CD4-positive, alpha-beta T cell (primary cell): ENCODE measurements at regions not wholly inside any gene's neighbourhood (a gene's known extent, or its start where the extent isn't known, plus 50 kb on each side); places are given as distances from the start of the nearest gene placed in this dataset.

Experiments used
- ATAC-seq: fragments of 200-7000 bp; cut with Tn5 transposase; one replicate; pipeline ENCODE4 v1.10.0; 2022; ENCODE audit warnings: mild to moderate bottlenecking; ENCODE audit not compliant: poor library complexity
- CTCF ChIA-PET: fragments of 350-600 bp; sonication (Branson Sonifier 250); formaldehyde crosslinking; loops from one replicate; lab custom pipeline; 2021; ENCODE audit warnings: antibody characterized with exemption, inconsistent platforms; lab: Charles Lee
- POLR2A ChIA-PET: fragments of 350-600 bp; sonication (Branson Sonifier 250); formaldehyde crosslinking; loops from one replicate; lab custom pipeline; 2021; ENCODE audit warnings: antibody characterized with exemption, inconsistent platforms; lab: Charles Lee
- DNase-seq, 14 experiments: peaks; one replicate each; pipeline ENCODE4 v3.0.0-alpha.2; 2013 to 2020; ENCODE audit warnings: mixed read lengths in 2 of 14
- H3K27ac ChIP-seq, 2 donors: one replicate each; pipeline versions ENCODE4 v1.5.1 to v1.7.0; 2013; ENCODE audit warnings: low read length in 2 of 2, low read depth in 1 of 2, mild to moderate bottlenecking in 1 of 2
- H3K27me3 ChIP-seq, 2 experiments: 1 replicate in 1 of 2; 2 replicates in 1 of 2; pipeline versions ENCODE4 v1.6.1 to v1.7.0; 2013; ENCODE audit warnings: low read length in 2 of 2, control low read depth in 1 of 2, mild to moderate bottlenecking in 1 of 2, moderate library complexity in 1 of 2; ENCODE audit not compliant: insufficient read depth in 2 of 2, control insufficient read depth in 1 of 2
- H3K36me3 ChIP-seq: one replicate; pipeline ENCODE4 v1.6.1; 2013; ENCODE audit warnings: low read length, control low read depth; ENCODE audit not compliant: insufficient read depth
- H3K4me1 ChIP-seq: one replicate; pipeline ENCODE4 v1.6.1; 2013; ENCODE audit warnings: low read length, control low read depth; ENCODE audit not compliant: insufficient read depth
- H3K4me3 ChIP-seq: one replicate; pipeline ENCODE4 v1.5.1; 2013; ENCODE audit warnings: mild to moderate bottlenecking, low read length, moderate library complexity
- H3K9me3 ChIP-seq, 2 experiments: 1 replicate in 1 of 2; 2 replicates in 1 of 2; pipeline versions ENCODE4 v1.6.1 to v1.7.0; 2013; ENCODE audit warnings: low read length in 2 of 2, mild to moderate bottlenecking in 2 of 2, control low read depth in 1 of 2, moderate library complexity in 1 of 2; ENCODE audit not compliant: control insufficient read depth in 1 of 2, insufficient read depth in 1 of 2
- H3K27ac Mint-ChIP-seq: one replicate; pipeline ENCODE4 v1.8.0; 2020; ENCODE audit warnings: mixed read lengths
- H3K27me3 Mint-ChIP-seq: one replicate; pipeline ENCODE4 v1.8.0; 2021; ENCODE audit warnings: mixed read lengths
- H3K36me3 Mint-ChIP-seq: one replicate; pipeline ENCODE4 v1.8.0; 2021; ENCODE audit warnings: low read depth, mixed read lengths
- H3K4me1 Mint-ChIP-seq: one replicate; pipeline ENCODE4 v1.8.0; 2021; ENCODE audit warnings: low read depth, mixed read lengths
- H3K4me3 Mint-ChIP-seq: one replicate; pipeline ENCODE4 v1.8.0; 2020; ENCODE audit warnings: mild to moderate bottlenecking, mixed read lengths
- H3K9me3 Mint-ChIP-seq: one replicate; pipeline ENCODE4 v1.8.0; 2020; ENCODE audit warnings: mixed read lengths
- CTCF ChIP-seq: fragments of 200-600 bp; IDR thresholded peaks from one replicate; pipeline ENCODE4 v1.8.0; 2022; ENCODE audit warnings: antibody characterized with exemption, mild to moderate bottlenecking
- intact Hi-C, 2 experiments: fragments of 100-400 bp; cut with DNase I in 1 of 2; cut with micrococcal nuclease in 1 of 2; formaldehyde crosslinking; loops; one replicate each; pipeline versions ENCODE4 v1.15.1 to v1.9.0; 2023 to 2025; cut with DNase I, micrococcal nuclease

GRCh38 chr13:89790696-89791095 is 1556.8 kb upstream of the MIR17HG start:
- H3K27ac ChIP-seq = no peak overlapping the region
- DNase-seq (no peak), ATAC-seq (no peak)
- intact Hi-C loops = no loop called here
- TF ChIP-seq CTCF = no peak
- H3K4me1 ChIP-seq = no peaks in the 10 kb centered on the region
- no peaks in the 10 kb centered on the region for H3K9me3 ChIP-seq
- Mint-ChIP-seq H3K9me3 (peaks cover 12% of the 10 kb centered on the region), H3K36me3 (no peaks in the 10 kb centered on the region), H3K4me1 (no peaks in the 10 kb centered on the region), H3K4me3 (no peak overlapping the region), H3K27ac (no peak overlapping the region), H3K27me3 (no peaks in the 10 kb centered on the region)
- POLR2A ChIA-PET = no interaction called here
- H3K27me3 ChIP-seq = no peaks in the 10 kb centered on the region
- H3K4me3 ChIP-seq = no peak overlapping the region
- no peaks in the 10 kb centered on the region for H3K36me3 ChIP-seq
- CTCF ChIA-PET = no interaction called here

- intact Hi-C loops = no loop called here
- Histone ChIP-seq H3K9me3 (no peaks in the 10 kb centered on the region), H3K4me3 (no peak overlapping the region), H3K27ac (no peak overlapping the region), H3K36me3 (no peaks in the 10 kb centered on the region), H3K4me1 (no peaks in the 10 kb centered on the region), H3K27me3 (no peaks in the 10 kb centered on the region)
- H3K36me3 Mint-ChIP-seq = no peaks in the 10 kb centered on the region
- no peak overlapping the region for H3K4me3 Mint-ChIP-seq
- ChIA-PET CTCF (no interaction called here), POLR2A (no interaction called here)
- ATAC-seq = no peak
- H3K27me3 Mint-ChIP-seq = no peaks in the 10 kb centered on the region
- H3K27ac Mint-ChIP-seq = no peak overlapping the region
- H3K9me3 Mint-ChIP-seq = peaks cover 12% of the 10 kb centered on the region
- H3K4me1 Mint-ChIP-seq = no peaks in the 10 kb centered on the region
- no peak for TF ChIP-seq CTCF
- DNase-seq = no peak
Observed at GRCh38 chr13:89791971-89792630, 1555.4 kb upstream of the MIR17HG start.

- Mint-ChIP-seq H3K4me3 (no peak overlapping the region), H3K9me3 (peaks cover 11% of the 10 kb centered on the region), H3K4me1 (no peaks in the 10 kb centered on the region), H3K36me3 (no peaks in the 10 kb centered on the region), H3K27ac (no peak overlapping the region), H3K27me3 (no peaks in the 10 kb centered on the region)
- ChIA-PET POLR2A (no interaction called here), CTCF (no interaction called here)
- H3K27me3 ChIP-seq = no peaks in the 10 kb centered on the region
- H3K9me3 ChIP-seq = no peaks in the 10 kb centered on the region
- no peak for ATAC-seq
- no peak for TF ChIP-seq CTCF
- H3K4me1 ChIP-seq = no peaks in the 10 kb centered on the region
- intact Hi-C loops = no loop called here
- no peak overlapping the region for H3K27ac ChIP-seq
- DNase-seq = no peak
- no peak overlapping the region for H3K4me3 ChIP-seq
- no peaks in the 10 kb centered on the region for H3K36me3 ChIP-seq
Observed at GRCh38 chr13:89796196-89796595, 1551.3 kb upstream of the MIR17HG start.
